H1 (cell line): ENCODE measurements at regions not wholly inside any gene's neighbourhood (a gene's known extent, or its start where the extent isn't known, plus 50 kb on each side); places are given as distances from the start of the nearest gene placed in this dataset.

Source experiments
- CTCF ChIA-PET: fragments of 300-600 bp; sonication (Branson Sonifier 250); formaldehyde crosslinking; loops from one replicate; lab custom pipeline; 2021; ENCODE audit not compliant: partially characterized antibody; lab: Charles Lee
- POLR2A ChIA-PET: fragments of 300-600 bp; sonication (Branson Sonifier 250); formaldehyde crosslinking; loops from one replicate; lab custom pipeline; 2021; ENCODE audit warnings: inconsistent platforms; ENCODE audit not compliant: partially characterized antibody; lab: Charles Lee
- DNase-seq, 2 experiments: peaks; one replicate each; pipeline versions ENCODE4 v3.0.0 to v3.0.0-alpha.2; 2010 to 2022; ENCODE audit warnings: low spot score in 2 of 2, low read depth in 1 of 2, mixed read lengths in 1 of 2
- FAIRE-seq: peaks from 2 replicates; lab custom pipeline; 2011; peaks lifted over from hg19 to GRCh38; lab: Jason Lieb, UNC
- H2AFZ ChIP-seq: 2 replicates; pipeline ENCODE4 v1.8.1; 2012; ENCODE audit warnings: low read length, inconsistent platforms
- H2AK5ac ChIP-seq: 2 replicates; pipeline ENCODE4 v1.6.1; 2013; ENCODE audit warnings: low read depth, low read length
- H2BK120ac ChIP-seq: replicated peaks from 2 replicates; pipeline ENCODE3; 2013; ENCODE audit warnings: low read depth, low read length, inconsistent platforms
- H2BK12ac ChIP-seq: 2 replicates; pipeline ENCODE4 v1.6.1; 2013; ENCODE audit warnings: low read depth, low read length
- H2BK15ac ChIP-seq: 2 replicates; pipeline ENCODE4 v1.6.1; 2013; ENCODE audit warnings: low read length
- H2BK20ac ChIP-seq: 2 replicates; pipeline ENCODE4 v1.6.1; 2013; ENCODE audit warnings: low read length
- H2BK5ac ChIP-seq: 2 replicates; pipeline ENCODE4 v1.6.1; 2013; ENCODE audit warnings: low read depth, low read length
- H3K14ac ChIP-seq: 2 replicates; pipeline ENCODE4 v1.6.1; 2013; ENCODE audit warnings: inconsistent platforms; ENCODE audit not compliant: insufficient read length
- H3K18ac ChIP-seq: 2 replicates; pipeline ENCODE4 v1.6.1; 2013; ENCODE audit warnings: low read length; ENCODE audit errors: extremely low read depth
- H3K23ac ChIP-seq: 2 replicates; pipeline ENCODE4 v1.6.1; 2013; ENCODE audit warnings: inconsistent platforms; ENCODE audit not compliant: insufficient read length
- H3K23me2 ChIP-seq: 2 replicates; pipeline ENCODE4 v1.6.1; 2013; ENCODE audit warnings: low read depth, low read length
- H3K27ac ChIP-seq: 2 replicates; pipeline ENCODE4 v1.6.1; 2011; ENCODE audit warnings: low read depth, low read length, inconsistent platforms
- H3K27me3 ChIP-seq, 4 experiments: replicated peaks in 1 of 4; 1 replicate in 1 of 4; 2 replicates in 3 of 4; pipeline versions ENCODE4 v1.6.1 to v1.8.1; 2011 to 2013; ENCODE audit warnings: low read length in 3 of 4, mild to moderate bottlenecking in 3 of 4, inconsistent platforms in 2 of 4, mixed read lengths in 2 of 4, moderate library complexity in 1 of 4; ENCODE audit not compliant: control insufficient read depth in 3 of 4, insufficient read depth in 3 of 4; ENCODE audit errors: extremely low read depth in 1 of 4
- H3K36me3 ChIP-seq, 4 experiments: 2 replicates each; pipeline versions ENCODE4 v1.6.1 to v1.8.1; 2011 to 2013; ENCODE audit warnings: mild to moderate bottlenecking in 4 of 4, low read length in 3 of 4, moderate library complexity in 2 of 4, control low read depth in 1 of 4, inconsistent platforms in 1 of 4; ENCODE audit not compliant: insufficient read depth in 4 of 4, control insufficient read depth in 2 of 4
- H3K4ac ChIP-seq: replicated peaks from 2 replicates; pipeline ENCODE3; 2013; ENCODE audit warnings: low read length, low read depth, mixed read lengths, inconsistent platforms; ENCODE audit not compliant: insufficient read length
- H3K4me1 ChIP-seq, 4 experiments: replicated peaks in 1 of 4; 1 replicate in 1 of 4; 2 replicates in 3 of 4; pipeline versions ENCODE4 v1.6.1 to v1.8.1; 2011 to 2013; ENCODE audit warnings: low read length in 3 of 4, inconsistent platforms in 2 of 4, mixed read lengths in 1 of 4; ENCODE audit not compliant: insufficient read depth in 4 of 4, control insufficient read depth in 3 of 4
- H3K4me2 ChIP-seq, 2 experiments: 2 replicates each; pipeline versions ENCODE4 v1.6.1 to v1.8.1; 2011 to 2013; ENCODE audit warnings: low read depth in 2 of 2, low read length in 2 of 2, control low read depth in 1 of 2, inconsistent platforms in 1 of 2, mild to moderate bottlenecking in 1 of 2; ENCODE audit not compliant: insufficient read depth in 1 of 2
- H3K4me3 ChIP-seq, 4 experiments: fragments of 200-600, 300-600 bp in 1 of 4; sonication (generic), shearing (Covaris generic), sonication (Bioruptor Twin) in 1 of 4; 2 replicates each; pipeline versions ENCODE4 v1.5.1 to v1.8.1; 2011 to 2016; ENCODE audit warnings: low read length in 4 of 4, low read depth in 3 of 4, control low read depth in 2 of 4, inconsistent platforms in 2 of 4, mild to moderate bottlenecking in 2 of 4, mixed read lengths in 1 of 4, moderate library complexity in 1 of 4; ENCODE audit not compliant: insufficient read depth in 2 of 4; ENCODE audit errors: extremely low read depth in 1 of 4
- H3K56ac ChIP-seq: replicated peaks from 2 replicates; pipeline ENCODE3; 2013; ENCODE audit warnings: low read depth, mild to moderate bottlenecking, mixed read lengths, low read length, inconsistent platforms; ENCODE audit not compliant: insufficient read length
- H3K79me1 ChIP-seq: 2 replicates; pipeline ENCODE4 v1.6.1; 2013; ENCODE audit warnings: low read depth, low read length, control low read depth
- H3K79me2 ChIP-seq, 2 experiments: 2 replicates each; pipeline versions ENCODE4 v1.6.1 to v1.8.1; 2012 to 2013; ENCODE audit warnings: low read length in 2 of 2, mild to moderate bottlenecking in 2 of 2, inconsistent platforms in 1 of 2; ENCODE audit not compliant: insufficient read depth in 2 of 2, control insufficient read depth in 1 of 2
- H3K9ac ChIP-seq, 4 experiments: replicated peaks in 1 of 4; 1 replicate in 1 of 4; 2 replicates in 3 of 4; pipeline versions ENCODE4 v1.6.1 to v1.8.1; 2011 to 2013; ENCODE audit warnings: low read depth in 3 of 4, low read length in 3 of 4, control low read depth in 2 of 4, mild to moderate bottlenecking in 2 of 4, moderate library complexity in 2 of 4, inconsistent platforms in 1 of 4; ENCODE audit errors: extremely low read depth in 1 of 4
- H3K9me3 ChIP-seq, 2 experiments: 2 replicates each; pipeline versions ENCODE4 v1.6.1 to v1.8.1; 2012 to 2013; ENCODE audit warnings: mild to moderate bottlenecking in 2 of 2, moderate library complexity in 2 of 2, control low read depth in 1 of 2, inconsistent platforms in 1 of 2, low read depth in 1 of 2, low read length in 1 of 2, mixed read lengths in 1 of 2; ENCODE audit not compliant: insufficient read depth in 2 of 2
- H4K20me1 ChIP-seq, 2 experiments: replicated peaks in 1 of 2; 2 replicates each; pipeline versions ENCODE3 to v1.8.1; 2011 to 2013; ENCODE audit warnings: inconsistent platforms in 2 of 2, low read length in 2 of 2, mild to moderate bottlenecking in 1 of 2; ENCODE audit not compliant: insufficient read depth in 2 of 2, control insufficient read depth in 1 of 2
- H4K5ac ChIP-seq: 2 replicates; pipeline ENCODE4 v1.6.1; 2013; ENCODE audit warnings: low read length, low read depth, mixed read lengths, inconsistent platforms; ENCODE audit not compliant: insufficient read length
- H4K8ac ChIP-seq: 2 replicates; pipeline ENCODE4 v1.8.0; 2013; ENCODE audit warnings: mild to moderate bottlenecking, moderate library complexity, low read length, inconsistent platforms; ENCODE audit not compliant: insufficient read depth; ENCODE audit errors: extremely low read depth
- H4K91ac ChIP-seq: replicated peaks from 2 replicates; pipeline ENCODE3; 2013; ENCODE audit warnings: low read length, mixed read lengths, inconsistent platforms; ENCODE audit not compliant: insufficient read length
- CBX5 ChIP-seq: fragments of 300-800, 300-1000 bp; sonication (generic); IDR thresholded peaks from 2 replicates; pipeline ENCODE4 v1.7.1; 2016; ENCODE audit warnings: antibody characterized with exemption, low read length, low read depth
- CEBPB ChIP-seq: IDR thresholded peaks from 2 replicates; pipeline ENCODE4 v1.6.1; 2012; ENCODE audit warnings: low read depth, low read length
- CREB1 ChIP-seq: IDR thresholded peaks from 2 replicates; pipeline ENCODE4 v1.6.1; 2012; ENCODE audit warnings: inconsistent platforms
- CTBP2 ChIP-seq: IDR thresholded peaks from 2 replicates; pipeline ENCODE4 v1.7.0; 2011; ENCODE audit warnings: borderline replicate concordance, mild to moderate bottlenecking, moderate library complexity, mixed read lengths, low read length; ENCODE audit not compliant: insufficient read depth, insufficient read length
- EP300 ChIP-seq, 2 experiments: IDR thresholded peaks; 1 replicate in 1 of 2; 2 replicates in 1 of 2; pipeline ENCODE4 v1.6.1; 2011 to 2012; ENCODE audit warnings: low read depth in 2 of 2, low read length in 2 of 2, mild to moderate bottlenecking in 2 of 2, borderline replicate concordance in 1 of 2, inconsistent platforms in 1 of 2, moderate library complexity in 1 of 2
- FOSL1 ChIP-seq: IDR thresholded peaks from 2 replicates; pipeline ENCODE4 v1.6.1; 2011; ENCODE audit warnings: mild to moderate bottlenecking, low read depth, low read length, moderate library complexity; ENCODE audit not compliant: insufficient read depth
- KDM4A ChIP-seq: IDR thresholded peaks from one replicate; pipeline ENCODE4 v1.7.1; 2012; ENCODE audit warnings: low read depth, mild to moderate bottlenecking, moderate library complexity, low read length, inconsistent platforms; ENCODE audit not compliant: severe bottlenecking
- POU5F1 ChIP-seq: IDR thresholded peaks from 2 replicates; pipeline ENCODE4 v1.6.1; 2011; ENCODE audit warnings: low read depth, mild to moderate bottlenecking, low read length, moderate library complexity
- RXRA ChIP-seq: IDR thresholded peaks from 2 replicates; pipeline ENCODE4 v1.6.1; 2011; ENCODE audit warnings: low read depth, mild to moderate bottlenecking, low read length, moderate library complexity; ENCODE audit not compliant: insufficient read depth
- SIN3A ChIP-seq, 2 experiments: IDR thresholded peaks in 1 of 2; conservative IDR thresholded peaks in 1 of 2; 2 replicates each; pipeline ENCODE4 v1.6.1; 2011 to 2012; ENCODE audit warnings: low read length in 2 of 2, improper control_type of control experiment in 1 of 2, low read depth in 1 of 2, mild to moderate bottlenecking in 1 of 2
- SUZ12 ChIP-seq: fragments of 200-600 bp; sonication (generic); IDR thresholded peaks from 2 replicates; pipeline ENCODE4 v1.6.1; 2012; ENCODE audit warnings: mild to moderate bottlenecking, inconsistent platforms, low read length, moderate library complexity, mixed read lengths
- YY1 ChIP-seq: IDR thresholded peaks from 2 replicates; pipeline ENCODE4 v1.6.1; 2011; ENCODE audit warnings: low read depth, mild to moderate bottlenecking, low read length
- WGBS, 2 experiments: shearing (Covaris generic) in 1 of 2; methylation state at CpG; one replicate each; pipeline versions ENCODE4 v1.1.6 to v1.1.7; 2013 to 2015; ENCODE audit warnings: low lambda C conversion rate in 2 of 2, mixed read lengths in 2 of 2, inconsistent platforms in 1 of 2, low coverage in 1 of 2, missing lambda C conversion rate in 1 of 2; ENCODE audit not compliant: insufficient replicate concordance in 2 of 2, insufficient coverage in 1 of 2, insufficient read length in 1 of 2; ENCODE audit errors: extremely low coverage in 1 of 2, missing lambda C conversion rate in 1 of 2; 5-methylcytosine and 5-hydroxymethylcytosine counted together
- TF ChIP-seq, protein P1 (sequence below): IDR thresholded peaks from 2 replicates; pipeline ENCODE4 v1.6.1; 2012; ENCODE audit warnings: low read length, inconsistent platforms

DNA sequence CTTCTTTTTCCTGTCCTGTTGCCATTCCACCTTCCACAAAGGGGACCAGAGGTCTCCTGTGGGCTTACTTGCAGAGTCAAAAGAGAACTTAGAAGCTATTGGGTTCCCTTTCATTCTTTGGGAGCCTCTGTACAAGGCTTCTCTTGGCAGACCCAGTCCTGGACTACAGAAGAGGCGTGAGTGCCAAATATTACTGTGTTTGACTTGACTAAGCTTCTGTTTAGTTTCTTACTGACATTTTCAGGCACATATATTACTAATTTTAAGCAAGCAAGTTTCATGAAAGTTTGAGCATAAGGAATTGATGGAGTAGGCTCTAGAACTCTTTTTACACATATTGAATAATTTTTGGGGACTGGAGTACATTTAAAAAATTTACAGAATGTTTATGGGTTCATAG, 254.4 kb downstream of the HAPSTR1 start:
- H3K27me3 ChIP-seq, result peaks cover 0 to 1% (median 0%) of the 10 kb centered on the region in 4 experiments; a peak in 1 of 7 replicates
- POLR2A ChIA-PET, result no interaction called here
- no peak overlapping the region for H2BK5ac ChIP-seq
- H3K18ac ChIP-seq, result no peak overlapping the region
- peaks cover 0 to 9% of the 10 kb centered on the region in 2 experiments; a peak in 1 of 4 replicates for H3K9me3 ChIP-seq
- CTCF ChIA-PET, result no interaction called here
- FAIRE-seq (no peak), DNase-seq (no peak)
- WGBS, 2 experiments, result 93% methylated on average over 1 of the region's 1 CpG; no CpG with 5 or more reads in 1 of the 2 experiments
- no peaks in the 10 kb centered on the region for H4K20me1 ChIP-seq
- H3K23me2 ChIP-seq, result no peaks in the 10 kb centered on the region
- H2BK12ac ChIP-seq, result no peak overlapping the region
- no peak overlapping the region for H2BK15ac ChIP-seq
- no peak overlapping the region for H3K4me2 ChIP-seq
- H3K9ac ChIP-seq, result no peak overlapping the region
- H3K14ac ChIP-seq, result no peak overlapping the region
- H2AFZ ChIP-seq, result no peak overlapping the region
- no peak overlapping the region for H3K4ac ChIP-seq
- H4K91ac ChIP-seq, result no peak overlapping the region
- H3K36me3 ChIP-seq, result no peaks in the 10 kb centered on the region
- H4K5ac ChIP-seq, result no peak overlapping the region
- H3K23ac ChIP-seq, result no peak overlapping the region
- no peak overlapping the region for H3K27ac ChIP-seq
- peaks cover 0 to 2% (median 0%) of the 10 kb centered on the region in 4 experiments; a peak in 2 of 7 replicates for H3K4me1 ChIP-seq
- no peak overlapping the region for H2BK120ac ChIP-seq
- no peaks in the 10 kb centered on the region for H3K79me2 ChIP-seq
- no peak overlapping the region for H3K4me3 ChIP-seq
- H2BK20ac ChIP-seq, result no peak overlapping the region
- no peak overlapping the region for H4K8ac ChIP-seq
- H3K56ac ChIP-seq, result no peak overlapping the region
- H3K79me1 ChIP-seq, result no peaks in the 10 kb centered on the region
- no peak overlapping the region for H2AK5ac ChIP-seq
- no peak for TF ChIP-seq YY1
- TF ChIP-seq FOSL1, result no peak
- TF ChIP-seq KDM4A, result no peak
- no peak for TF ChIP-seq RXRA
- TF ChIP-seq, protein P1, sequence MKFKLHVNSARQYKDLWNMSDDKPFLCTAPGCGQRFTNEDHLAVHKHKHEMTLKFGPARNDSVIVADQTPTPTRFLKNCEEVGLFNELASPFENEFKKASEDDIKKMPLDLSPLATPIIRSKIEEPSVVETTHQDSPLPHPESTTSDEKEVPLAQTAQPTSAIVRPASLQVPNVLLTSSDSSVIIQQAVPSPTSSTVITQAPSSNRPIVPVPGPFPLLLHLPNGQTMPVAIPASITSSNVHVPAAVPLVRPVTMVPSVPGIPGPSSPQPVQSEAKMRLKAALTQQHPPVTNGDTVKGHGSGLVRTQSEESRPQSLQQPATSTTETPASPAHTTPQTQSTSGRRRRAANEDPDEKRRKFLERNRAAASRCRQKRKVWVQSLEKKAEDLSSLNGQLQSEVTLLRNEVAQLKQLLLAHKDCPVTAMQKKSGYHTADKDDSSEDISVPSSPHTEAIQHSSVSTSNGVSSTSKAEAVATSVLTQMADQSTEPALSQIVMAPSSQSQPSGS, result no peak
- no peak for TF ChIP-seq CREB1
- TF ChIP-seq SUZ12, result no peak
- TF ChIP-seq SIN3A (conservative IDR thresholded peaks at IDR 0.05 in 1 of 2, IDR thresholded peaks at IDR 0.05 in 1 of 2; ENCODE audit: low read depth in 1 of 2, low read length in 2 of 2), result no peak
- no peak for TF ChIP-seq POU5F1
- TF ChIP-seq CBX5, result no peak
- no peak for TF ChIP-seq CTBP2
- no peak for TF ChIP-seq EP300 (IDR thresholded peaks at IDR 0.05; ENCODE audit: borderline replicate concordance in 1 of 2, low read depth in 2 of 2, low read length in 2 of 2)
- no peak for TF ChIP-seq CEBPB
